Endodermal cell (in vitro differentiated cells): ENCODE measurements at regions not wholly inside any gene's neighbourhood (a gene's known extent, or its start where the extent isn't known, plus 50 kb on each side); places are given as distances from the start of the nearest gene placed in this dataset.

Source experiments
- DNase-seq: peaks from one replicate; pipeline ENCODE4 v3.0.0-alpha.2; 2017
- H3K27ac ChIP-seq: 2 replicates; pipeline ENCODE4 v1.5.1; 2013; ENCODE audit warnings: mild to moderate bottlenecking, low read depth, low read length, moderate library complexity
- H3K27me3 ChIP-seq: 2 replicates; pipeline ENCODE4 v1.6.1; 2013; ENCODE audit warnings: mild to moderate bottlenecking, low read length, moderate library complexity; ENCODE audit not compliant: insufficient read depth, control insufficient read depth, poor library complexity, severe bottlenecking
- H3K36me3 ChIP-seq: 2 replicates; pipeline ENCODE4 v1.7.0; 2013; ENCODE audit warnings: mild to moderate bottlenecking, low read length, moderate library complexity; ENCODE audit not compliant: control insufficient read depth, insufficient read depth
- H3K4me1 ChIP-seq: one replicate; pipeline ENCODE4 v1.7.0; 2013; ENCODE audit warnings: low read length; ENCODE audit not compliant: control insufficient read depth, insufficient read depth
- H3K4me3 ChIP-seq: 2 replicates; pipeline ENCODE4 v1.5.1; 2013; ENCODE audit warnings: mild to moderate bottlenecking, low read length, moderate library complexity
- H3K9ac ChIP-seq: 2 replicates; pipeline ENCODE4 v1.6.1; 2013; ENCODE audit warnings: mild to moderate bottlenecking, low read length, moderate library complexity; ENCODE audit not compliant: poor library complexity, severe bottlenecking; ENCODE audit errors: extremely low read depth
- H3K9me3 ChIP-seq: 2 replicates; pipeline ENCODE4 v1.6.1; 2013; ENCODE audit warnings: mild to moderate bottlenecking, low read length, moderate library complexity; ENCODE audit not compliant: control insufficient read depth
- H3K27ac Mint-ChIP-seq: 2 replicates; pipeline ENCODE4 v1.8.0; 2020; ENCODE audit warnings: mixed read lengths
- H3K27me3 Mint-ChIP-seq: 2 replicates; pipeline ENCODE4 v1.8.0; 2021; ENCODE audit warnings: mild to moderate bottlenecking, mixed read lengths; ENCODE audit not compliant: insufficient read depth
- H3K36me3 Mint-ChIP-seq: 2 replicates; pipeline ENCODE4 v1.8.0; 2020; ENCODE audit warnings: low read depth, mixed read lengths
- H3K4me1 Mint-ChIP-seq: 2 replicates; pipeline ENCODE4 v1.8.0; 2020; ENCODE audit warnings: mixed read lengths
- H3K4me3 Mint-ChIP-seq: 2 replicates; pipeline ENCODE4 v1.8.0; 2020; ENCODE audit warnings: mild to moderate bottlenecking, moderate library complexity, mixed read lengths
- H3K9me3 Mint-ChIP-seq: 2 replicates; pipeline ENCODE4 v1.8.0; 2020; ENCODE audit warnings: mild to moderate bottlenecking, mixed read lengths
- WGBS, 2 experiments: methylation state at CpG; one replicate each; pipeline versions ENCODE4 v1.1.5 to v1.1.7; 2013; ENCODE audit warnings: missing lambda C conversion rate in 2 of 2, mixed read lengths in 1 of 2; ENCODE audit not compliant: insufficient coverage in 1 of 2, insufficient read length in 1 of 2; 5-methylcytosine and 5-hydroxymethylcytosine counted together
- TF ChIP-seq, protein P1 (sequence below): fragments of 200-600 bp; sonication (generic); conservative IDR thresholded peaks from 2 replicates; pipeline ENCODE4 v1.5.0; 2021; ENCODE audit warnings: antibody characterized with exemption, mild to moderate bottlenecking

- H3K27ac Mint-ChIP-seq: no peak overlapping the region
- H3K27me3 ChIP-seq: no peaks in the 10 kb centered on the region
- no peaks in the 10 kb centered on the region for H3K9me3 ChIP-seq
- no peak for DNase-seq
- H3K36me3 ChIP-seq: no peaks in the 10 kb centered on the region
- no peak overlapping the region for H3K9ac ChIP-seq
- no peak overlapping the region for H3K4me3 Mint-ChIP-seq
- no peaks in the 10 kb centered on the region for H3K4me1 Mint-ChIP-seq
- H3K4me1 ChIP-seq: no peaks in the 10 kb centered on the region
- no peaks in the 10 kb centered on the region for H3K36me3 Mint-ChIP-seq
- H3K27ac ChIP-seq: no peak overlapping the region
- no peak overlapping the region for H3K4me3 ChIP-seq
- TF ChIP-seq, protein P1, sequence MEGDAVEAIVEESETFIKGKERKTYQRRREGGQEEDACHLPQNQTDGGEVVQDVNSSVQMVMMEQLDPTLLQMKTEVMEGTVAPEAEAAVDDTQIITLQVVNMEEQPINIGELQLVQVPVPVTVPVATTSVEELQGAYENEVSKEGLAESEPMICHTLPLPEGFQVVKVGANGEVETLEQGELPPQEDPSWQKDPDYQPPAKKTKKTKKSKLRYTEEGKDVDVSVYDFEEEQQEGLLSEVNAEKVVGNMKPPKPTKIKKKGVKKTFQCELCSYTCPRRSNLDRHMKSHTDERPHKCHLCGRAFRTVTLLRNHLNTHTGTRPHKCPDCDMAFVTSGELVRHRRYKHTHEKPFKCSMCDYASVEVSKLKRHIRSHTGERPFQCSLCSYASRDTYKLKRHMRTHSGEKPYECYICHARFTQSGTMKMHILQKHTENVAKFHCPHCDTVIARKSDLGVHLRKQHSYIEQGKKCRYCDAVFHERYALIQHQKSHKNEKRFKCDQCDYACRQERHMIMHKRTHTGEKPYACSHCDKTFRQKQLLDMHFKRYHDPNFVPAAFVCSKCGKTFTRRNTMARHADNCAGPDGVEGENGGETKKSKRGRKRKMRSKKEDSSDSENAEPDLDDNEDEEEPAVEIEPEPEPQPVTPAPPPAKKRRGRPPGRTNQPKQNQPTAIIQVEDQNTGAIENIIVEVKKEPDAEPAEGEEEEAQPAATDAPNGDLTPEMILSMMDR: no peak
- no peaks in the 10 kb centered on the region for H3K9me3 Mint-ChIP-seq
- no peaks in the 10 kb centered on the region for H3K27me3 Mint-ChIP-seq
These were observed 97.3 kb upstream of the MLIP start for GRCh38 chr6:54013966-54014365.

- H3K36me3 Mint-ChIP-seq: no peaks in the 10 kb centered on the region
- no peak overlapping the region for H3K4me3 Mint-ChIP-seq
- Histone ChIP-seq H3K4me1 (no peaks in the 10 kb centered on the region), H3K27ac (no peak overlapping the region), H3K9me3 (no peaks in the 10 kb centered on the region), H3K9ac (no peak overlapping the region), H3K4me3 (no peak overlapping the region), H3K36me3 (no peaks in the 10 kb centered on the region), H3K27me3 (no peaks in the 10 kb centered on the region)
- 87 to 94% methylated on average over 5 to 8 of the region's 8 CpGs for WGBS, 2 experiments
- H3K9me3 Mint-ChIP-seq: no peaks in the 10 kb centered on the region
- TF ChIP-seq, protein P1: no peak
- H3K4me1 Mint-ChIP-seq: no peaks in the 10 kb centered on the region
- no peaks in the 10 kb centered on the region for H3K27me3 Mint-ChIP-seq
- DNase-seq: peak; percentile 52
- H3K27ac Mint-ChIP-seq: peak overlapping the region; percentile 27
These were observed 96.8 kb upstream of the MLIP start for GRCh38 chr6:54014440-54014839.

DNA sequence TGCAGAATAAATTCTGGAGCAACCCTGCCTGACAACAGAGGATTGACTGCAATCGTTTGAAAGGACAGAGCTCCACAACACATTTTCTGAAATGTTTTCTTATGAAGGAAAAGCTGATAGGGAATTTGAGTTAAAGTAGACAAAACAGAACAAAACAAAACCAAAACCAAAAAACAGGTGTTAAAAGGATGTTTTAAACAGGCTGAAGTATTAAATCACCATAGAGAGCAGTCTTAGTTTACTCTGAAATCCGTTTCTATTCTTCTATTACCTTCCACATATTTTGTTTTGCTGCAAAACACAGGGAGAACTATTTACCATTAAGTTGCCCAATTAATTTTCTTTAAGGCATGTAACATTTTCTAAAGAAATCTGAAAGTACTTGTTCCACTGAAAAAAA is 93.4 kb upstream of the MLIP start:
- Histone ChIP-seq H3K27ac (no peak overlapping the region), H3K9ac (no peak overlapping the region), H3K9me3 (no peaks in the 10 kb centered on the region), H3K4me3 (no peak overlapping the region), H3K27me3 (no peaks in the 10 kb centered on the region), H3K4me1 (no peaks in the 10 kb centered on the region), H3K36me3 (no peaks in the 10 kb centered on the region)
- Mint-ChIP-seq H3K36me3 (no peaks in the 10 kb centered on the region), H3K27me3 (no peaks in the 10 kb centered on the region), H3K4me1 (no peaks in the 10 kb centered on the region), H3K27ac (no peak overlapping the region), H3K9me3 (no peaks in the 10 kb centered on the region), H3K4me3 (no peak overlapping the region)
- 77 to 100% methylated on average over 1 to 2 of the region's 2 CpGs for WGBS, 2 experiments
- DNase-seq: no peak
- TF ChIP-seq, protein P1: no peak
